NCI-H2107 treated with DMSO at 0.1 percent for 48 hours (cell line): ENCODE measurements at regions not wholly inside any gene's neighbourhood (a gene's known extent, or its start where the extent isn't known, plus 50 kb on each side); places are given as distances from the start of the nearest gene placed in this dataset.

Experiments
- DNase-seq: peaks from one replicate; lab custom pipeline; 2025; ENCODE audit not compliant: unreplicated experiment; lab: John Stamatoyannopoulos, UW

DNA sequence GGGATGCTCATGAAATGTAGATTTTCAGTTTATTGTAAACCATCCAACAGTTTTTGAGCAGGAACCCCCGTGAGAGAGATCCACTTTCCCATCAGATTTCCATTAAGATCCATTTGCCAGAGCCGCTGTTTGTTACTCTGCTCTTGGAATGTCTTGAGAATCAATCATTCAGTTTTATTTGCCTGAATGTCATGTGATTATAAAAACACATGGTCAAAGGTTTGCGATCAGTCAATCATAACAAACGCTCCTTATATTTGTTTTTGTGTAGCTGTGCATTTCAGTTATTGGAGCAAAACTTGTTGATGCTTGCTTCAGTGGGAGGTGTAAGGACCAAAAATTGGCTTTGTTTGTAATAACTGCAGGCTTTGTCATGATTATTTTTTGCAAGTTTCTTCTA, 155.8 kb upstream of the RHOBTB1 start:
- no peak for DNase-seq

DNA sequence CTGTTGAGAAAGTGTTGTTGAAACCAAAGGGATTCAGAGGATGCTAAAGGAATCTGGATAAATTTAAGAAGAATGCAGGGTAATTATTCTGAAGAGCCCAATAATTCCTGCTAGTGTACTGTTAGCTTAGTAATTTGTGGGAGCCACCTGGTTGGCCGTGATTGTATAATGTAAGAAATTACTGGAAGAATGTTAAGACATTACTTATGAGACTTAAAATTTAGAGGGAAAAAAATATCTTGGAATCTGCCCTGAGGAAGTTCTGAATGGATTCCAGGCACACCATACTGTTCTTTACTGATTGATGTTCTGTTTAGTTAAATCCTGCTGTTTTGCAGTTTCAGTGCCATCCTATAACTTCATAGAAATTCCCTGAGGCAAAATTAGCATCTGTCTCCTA, 155.0 kb upstream of the RHOBTB1 start:
- no peak for DNase-seq

DNA sequence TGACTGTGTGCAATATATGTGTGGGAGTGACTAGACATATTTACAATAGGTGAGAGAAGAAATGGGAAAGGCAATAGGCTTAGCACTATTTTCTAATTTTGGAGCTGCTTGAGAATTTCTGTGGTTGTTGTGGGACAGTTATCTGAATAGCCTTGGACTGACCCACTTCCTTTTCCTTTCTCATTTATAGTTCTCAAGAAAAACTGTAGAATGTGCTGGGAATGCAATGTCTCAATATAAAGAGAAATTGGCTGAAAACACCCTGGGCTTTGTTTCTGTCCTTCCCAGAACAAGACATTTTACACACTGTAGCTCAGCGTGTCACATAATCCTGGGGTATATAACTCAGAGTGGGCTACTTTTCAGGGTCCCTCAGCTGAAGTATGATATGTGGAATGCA, 153.0 kb upstream of the RHOBTB1 start:
- DNase-seq, result no peak

DNA sequence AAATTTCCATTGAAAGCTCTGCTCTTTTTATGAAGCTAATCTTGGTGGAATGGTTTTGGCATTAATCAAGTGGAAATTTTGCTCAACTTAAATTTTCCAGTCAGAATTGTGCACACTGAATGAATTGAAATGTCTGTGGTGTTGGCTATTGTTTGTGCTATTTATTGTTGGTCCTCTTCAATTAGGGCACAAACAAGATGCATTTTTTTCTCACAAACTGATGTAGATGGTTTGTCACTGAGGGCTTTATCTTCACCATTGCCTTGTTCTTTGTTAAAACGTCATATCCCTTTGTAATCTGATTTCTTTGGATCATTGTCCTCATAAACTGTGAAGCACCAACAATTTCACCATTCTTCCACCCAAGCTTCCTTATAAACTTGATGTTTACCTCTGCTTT, 152.1 kb upstream of the RHOBTB1 start:
- no peak for DNase-seq

DNA sequence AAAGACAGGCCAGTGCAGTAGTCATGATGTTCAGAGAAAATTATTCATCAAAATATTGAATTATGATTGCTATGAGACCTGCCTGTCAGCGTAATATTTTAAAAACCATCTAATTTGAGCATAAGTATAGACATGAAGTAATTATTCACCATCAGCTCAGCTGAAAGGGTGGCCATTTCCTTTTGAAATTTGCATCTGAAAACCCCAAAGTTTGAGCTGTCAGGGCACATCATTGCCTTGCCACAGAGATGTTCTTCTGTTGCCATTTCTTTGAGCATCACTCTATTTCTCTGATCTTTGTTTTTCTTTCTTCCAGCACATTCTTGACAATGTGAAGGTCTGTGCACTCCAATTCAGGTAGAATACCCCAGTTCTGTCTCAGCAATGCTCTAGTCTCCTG, 147.5 kb upstream of the RHOBTB1 start:
- no peak for DNase-seq

DNA sequence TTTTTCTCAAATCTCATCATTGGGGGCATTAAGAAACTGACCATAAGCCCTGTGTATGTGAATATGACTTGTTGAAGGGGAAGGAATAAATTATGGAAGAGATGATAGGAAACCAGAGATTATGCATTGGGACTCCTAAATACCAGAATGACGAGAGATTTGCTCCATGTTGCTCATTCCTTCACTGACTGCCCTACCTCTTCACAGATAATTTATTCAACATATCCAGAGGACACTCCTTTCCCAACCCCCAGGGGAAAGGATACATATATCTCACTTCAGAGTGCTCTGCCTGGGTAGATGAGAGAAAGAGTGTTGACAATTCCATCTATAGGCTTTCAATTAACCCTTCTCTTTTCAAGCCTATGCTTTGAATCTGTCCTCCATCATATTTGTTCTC, 145.3 kb upstream of the RHOBTB1 start:
- no peak for DNase-seq

DNA sequence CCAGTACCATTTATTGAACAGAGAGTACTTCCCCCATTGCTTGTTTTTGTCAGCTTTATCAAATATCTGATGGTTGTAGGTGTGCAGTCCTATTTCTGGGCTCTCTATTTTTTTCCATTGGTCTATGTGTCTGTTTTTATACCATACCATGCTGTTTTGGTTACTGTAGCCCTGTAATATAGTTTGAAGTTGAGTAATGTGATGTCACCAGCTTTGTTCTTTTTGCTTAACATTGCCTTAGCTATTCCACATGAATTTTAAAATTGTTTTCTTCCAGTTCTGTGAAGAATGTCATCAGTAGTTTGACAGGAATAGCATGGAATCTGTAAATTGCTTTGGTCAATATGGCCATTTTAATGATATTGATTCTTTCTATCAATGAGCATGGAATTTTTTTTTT, 140.5 kb upstream of the RHOBTB1 start:
- DNase-seq, result no peak

DNA sequence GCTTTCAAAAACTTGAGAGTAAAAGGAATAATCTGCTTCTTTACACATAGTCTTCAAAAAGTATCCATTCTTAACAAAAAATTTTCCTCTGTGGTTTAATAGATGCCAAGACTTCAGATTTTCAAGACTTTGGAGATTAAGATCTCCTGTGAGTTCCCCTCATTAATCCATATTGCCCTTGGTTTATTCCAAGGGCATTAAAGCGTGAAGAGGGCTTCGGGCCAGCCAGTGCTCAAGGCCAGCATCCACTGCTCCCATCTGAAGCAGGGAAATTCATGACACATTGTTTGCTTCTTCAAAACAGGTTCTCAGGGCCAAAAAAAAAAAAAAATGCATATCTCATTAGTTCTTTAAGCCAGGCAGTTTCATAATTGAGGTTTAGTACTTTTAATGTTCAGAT, 137.3 kb upstream of the RHOBTB1 start:
- DNase-seq, result no peak

DNA sequence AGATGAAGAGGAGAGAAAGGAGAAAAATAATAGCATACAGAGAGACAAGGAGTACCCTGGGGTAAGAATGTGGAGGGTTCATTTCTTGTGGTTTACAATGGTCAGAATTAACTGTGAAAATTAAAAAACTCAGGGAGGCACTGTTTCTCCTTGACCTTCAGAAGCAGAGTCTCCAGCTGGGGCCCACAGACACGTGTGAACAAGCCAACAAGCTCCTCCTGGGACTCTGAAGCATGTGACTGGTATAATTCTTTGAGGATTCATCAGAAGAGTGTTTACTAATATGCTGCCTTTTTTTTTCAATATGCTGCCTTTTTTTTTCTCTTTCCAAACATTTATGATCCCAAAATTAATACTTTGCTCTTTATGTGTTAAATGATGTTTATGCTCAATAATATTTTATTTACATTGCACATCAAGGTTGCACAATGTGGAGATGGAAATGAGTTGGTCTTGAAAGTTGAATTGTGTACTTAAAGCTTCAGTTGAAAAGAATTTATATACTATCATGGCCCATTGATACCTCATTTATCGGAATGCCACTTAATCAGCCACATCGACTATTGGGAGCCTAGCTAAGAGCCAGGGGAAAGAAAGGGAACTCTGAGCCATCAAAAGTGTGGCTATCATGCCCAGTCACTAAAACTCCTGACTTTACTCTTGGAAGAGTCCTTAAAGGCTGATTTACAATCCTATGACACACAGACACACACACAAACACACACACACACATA, 134.7 kb upstream of the RHOBTB1 start:
- DNase-seq, result no peak

DNA sequence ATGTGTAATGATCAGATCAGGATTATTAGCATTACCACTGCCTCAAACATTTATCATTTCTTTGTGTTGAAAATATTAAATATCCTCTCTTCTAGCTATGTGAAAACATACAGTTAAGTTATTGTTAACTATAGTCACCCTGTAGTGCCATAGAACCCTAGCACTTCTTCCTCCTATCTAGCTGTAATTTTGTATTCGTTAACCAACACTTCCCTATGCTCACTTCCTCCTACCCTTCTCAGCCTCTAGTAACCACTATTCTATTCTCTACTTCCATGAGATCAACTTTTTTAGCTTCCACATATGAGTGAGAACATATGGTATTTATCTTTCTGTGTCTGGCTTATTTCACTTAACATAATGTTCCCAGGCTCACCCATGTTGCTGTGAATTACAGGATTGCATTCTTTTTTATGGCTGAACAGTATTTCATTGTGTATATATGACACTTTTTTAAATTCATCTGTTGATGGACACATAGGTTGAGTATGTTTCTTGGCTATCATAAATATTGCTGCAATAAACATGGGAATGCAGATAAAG, 132.7 kb upstream of the RHOBTB1 start:
- DNase-seq, result no peak

DNA sequence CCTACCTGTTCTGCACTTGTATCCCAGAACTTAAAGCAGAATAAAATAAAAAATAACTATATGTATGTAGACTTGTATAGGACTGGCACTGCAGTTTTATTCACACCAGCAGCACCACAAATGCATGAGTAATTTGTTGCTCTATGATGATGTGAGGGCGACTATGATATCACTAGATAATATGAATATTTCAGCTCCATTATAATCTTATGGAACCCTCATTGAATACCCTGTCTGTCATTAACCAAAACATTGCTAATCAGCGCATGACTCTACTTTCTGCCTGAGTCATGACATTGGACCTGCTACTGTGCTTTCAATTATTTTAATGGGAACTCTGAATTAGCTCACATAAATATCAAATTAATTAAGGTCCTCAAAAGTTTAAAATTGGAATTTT, 129.4 kb upstream of the RHOBTB1 start:
- no peak for DNase-seq

DNA sequence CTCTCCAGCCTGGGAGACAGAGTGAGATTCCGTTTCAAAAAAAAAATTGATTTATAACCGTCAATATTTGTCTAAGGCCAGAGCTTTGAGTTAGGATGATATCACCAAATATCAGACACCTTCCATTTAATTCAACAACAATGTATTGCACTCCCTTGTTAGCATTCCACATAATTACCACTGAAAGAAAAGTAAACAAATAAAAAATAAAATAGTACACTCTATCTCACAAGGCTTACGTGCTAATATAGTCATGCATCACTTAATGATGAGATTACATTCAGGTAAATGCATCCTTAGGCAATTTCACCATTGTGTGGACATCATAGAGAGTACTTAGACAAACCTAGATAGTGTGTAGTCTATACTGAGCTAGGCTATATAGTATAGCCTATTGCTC, 127.6 kb upstream of the RHOBTB1 start:
- no peak for DNase-seq

DNA sequence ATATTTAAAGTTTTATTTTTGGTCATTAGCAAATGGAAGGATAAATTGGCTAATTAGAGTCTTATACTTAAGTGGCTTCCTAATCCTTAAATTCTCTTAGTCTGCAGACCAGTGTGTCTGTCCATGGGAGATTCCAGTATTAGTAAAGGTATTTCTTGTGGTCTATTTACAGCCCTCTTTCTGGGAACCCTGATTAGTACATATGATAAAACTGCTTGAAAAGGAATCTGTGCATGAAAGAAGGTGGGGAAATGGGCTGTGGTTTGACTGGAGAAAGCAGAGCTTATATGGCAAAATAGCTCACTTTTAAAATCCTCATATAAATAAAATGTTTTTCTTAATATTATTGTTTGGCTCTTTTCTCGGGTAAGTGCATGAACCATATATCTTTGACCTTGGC, 124.5 kb upstream of the RHOBTB1 start:
- DNase-seq, result no peak

DNA sequence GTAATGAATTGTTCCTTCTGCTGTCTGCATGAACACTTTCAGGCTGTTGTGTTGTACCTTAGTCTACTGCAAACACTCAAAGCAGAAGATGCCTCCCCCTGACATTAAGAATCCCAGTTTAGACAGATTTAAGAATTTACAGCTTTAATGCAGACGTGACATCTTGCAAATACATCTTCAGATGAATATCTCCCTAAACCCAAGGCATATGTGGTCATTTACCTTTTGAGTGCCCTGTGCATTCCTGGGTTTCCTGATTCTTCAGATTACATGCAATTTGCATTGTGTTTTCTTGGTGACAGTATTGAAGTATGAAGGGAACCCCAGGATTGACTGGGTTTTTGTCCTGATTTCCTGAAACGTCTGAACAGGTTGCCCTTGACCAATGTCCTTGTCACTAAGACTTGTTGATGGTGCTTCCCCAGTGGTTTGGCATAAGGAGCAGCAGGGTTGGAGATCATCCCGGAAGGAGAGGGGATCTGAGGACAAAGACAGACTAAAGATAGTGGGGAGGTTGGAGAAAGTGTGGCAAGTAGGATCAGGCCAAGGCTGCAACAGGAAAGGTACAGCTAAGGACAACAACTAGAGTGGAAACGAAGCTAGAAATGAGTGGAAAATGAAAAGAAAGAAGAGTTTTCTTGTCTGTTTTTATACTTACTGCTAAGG, 123.8 kb upstream of the RHOBTB1 start:
- DNase-seq, result no peak

DNA sequence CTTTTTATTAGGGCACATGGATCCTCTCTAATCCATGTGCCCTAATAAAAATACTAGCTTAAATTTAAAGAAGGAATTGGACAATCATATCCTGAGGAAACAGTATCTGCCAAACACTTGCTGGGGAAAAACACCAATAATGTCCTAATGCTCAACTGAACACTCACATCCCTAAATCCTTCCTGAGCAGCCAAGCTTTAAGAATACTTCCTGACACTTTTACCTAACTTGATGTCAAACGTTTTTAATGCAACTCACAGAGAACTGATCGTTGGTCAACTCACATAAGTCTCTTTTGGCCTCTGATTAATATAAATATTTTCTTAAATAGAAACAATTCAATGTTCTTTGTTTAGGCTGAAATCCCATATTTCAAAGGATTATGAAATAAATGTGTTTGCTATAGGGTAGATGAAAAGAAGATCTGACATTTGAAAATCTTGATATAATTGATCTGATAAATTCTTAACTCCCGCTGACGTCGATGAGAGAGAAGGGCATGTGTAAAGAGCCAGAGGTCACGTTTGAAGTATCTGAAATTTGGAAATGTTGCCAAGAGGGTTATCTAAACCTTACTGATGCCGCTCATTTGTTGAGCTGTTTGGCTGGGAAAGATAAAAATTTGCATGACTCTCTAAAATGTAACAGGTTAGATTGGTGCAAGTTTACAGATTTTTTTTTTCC, 122.8 kb upstream of the RHOBTB1 start:
- DNase-seq, result no peak

DNA sequence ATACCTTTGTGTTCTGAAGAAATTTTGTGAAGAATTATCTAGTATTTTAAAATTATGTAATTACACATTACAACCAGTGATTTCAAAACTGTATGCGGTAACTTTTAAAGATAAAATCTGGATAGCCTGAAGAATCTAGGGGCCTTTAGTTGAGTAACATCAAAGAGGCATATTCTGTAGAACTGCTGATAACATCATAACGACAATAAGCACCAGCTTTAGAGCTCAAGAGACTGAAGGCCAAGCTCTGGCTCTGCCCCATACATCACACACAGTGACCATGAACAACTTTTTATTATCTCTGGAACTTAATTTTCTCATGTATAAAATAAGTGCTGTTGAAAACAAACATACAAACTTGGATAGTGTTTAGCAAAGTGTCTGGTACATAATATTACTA, 121.1 kb upstream of the RHOBTB1 start:
- DNase-seq, result no peak

DNA sequence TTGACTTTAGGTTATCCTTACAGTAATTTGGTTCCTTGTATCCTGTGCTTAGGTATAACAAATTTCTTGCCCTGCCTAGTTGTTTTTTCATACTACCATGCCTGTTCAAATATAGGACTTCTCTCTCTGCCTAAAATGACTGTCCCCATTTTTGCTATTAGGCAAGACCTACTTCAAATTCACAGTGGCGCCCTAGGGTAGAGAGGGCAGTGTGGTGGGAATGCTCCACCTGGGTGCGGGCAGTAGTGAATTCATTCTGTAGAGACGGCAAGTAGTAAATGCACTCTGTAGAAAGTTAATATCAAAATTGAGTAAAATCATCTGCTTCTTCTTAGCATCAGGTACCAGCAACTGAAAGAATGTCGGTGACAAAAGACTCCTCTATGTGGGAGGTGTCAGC, 120.4 kb upstream of the RHOBTB1 start:
- DNase-seq, result no peak

DNA sequence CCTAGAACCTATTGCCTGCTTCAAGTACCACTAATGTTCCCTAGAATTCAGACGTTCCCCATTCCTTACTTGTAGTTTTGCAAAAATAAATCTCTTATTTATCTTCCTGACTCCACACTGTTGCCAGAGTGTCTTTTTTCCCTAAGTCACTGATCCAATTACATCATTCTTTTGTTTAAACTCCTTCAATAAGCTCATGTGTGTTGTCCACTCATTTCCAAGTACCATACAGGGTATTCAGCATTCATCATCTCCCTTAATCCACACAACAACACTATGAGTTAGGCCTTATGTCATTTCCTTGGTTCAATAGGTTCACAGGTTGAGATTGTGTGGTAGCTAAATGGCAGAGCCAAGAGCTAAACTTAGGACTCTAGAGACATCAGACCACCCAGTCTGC, 119.9 kb upstream of the RHOBTB1 start:
- DNase-seq, result no peak

DNA sequence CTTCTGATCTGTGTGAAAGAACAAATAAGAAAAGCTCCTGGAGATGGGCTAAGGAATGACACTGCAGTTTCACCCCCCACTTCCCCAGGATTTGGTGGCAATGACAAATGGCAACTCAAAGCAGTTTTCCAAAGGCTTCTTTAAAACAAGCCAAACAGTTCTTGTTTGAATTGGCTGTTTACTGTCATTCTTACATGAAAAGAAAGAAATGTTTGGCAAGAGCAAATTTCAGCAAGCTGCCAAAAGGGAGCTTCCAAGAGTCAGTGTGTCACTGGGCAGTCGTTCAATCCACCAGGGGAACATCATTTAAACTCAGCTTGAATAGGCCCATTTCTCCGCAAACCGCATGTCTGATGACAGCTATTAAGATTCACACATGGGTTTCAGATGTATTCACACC, 119.0 kb upstream of the RHOBTB1 start:
- DNase-seq, result no peak

DNA sequence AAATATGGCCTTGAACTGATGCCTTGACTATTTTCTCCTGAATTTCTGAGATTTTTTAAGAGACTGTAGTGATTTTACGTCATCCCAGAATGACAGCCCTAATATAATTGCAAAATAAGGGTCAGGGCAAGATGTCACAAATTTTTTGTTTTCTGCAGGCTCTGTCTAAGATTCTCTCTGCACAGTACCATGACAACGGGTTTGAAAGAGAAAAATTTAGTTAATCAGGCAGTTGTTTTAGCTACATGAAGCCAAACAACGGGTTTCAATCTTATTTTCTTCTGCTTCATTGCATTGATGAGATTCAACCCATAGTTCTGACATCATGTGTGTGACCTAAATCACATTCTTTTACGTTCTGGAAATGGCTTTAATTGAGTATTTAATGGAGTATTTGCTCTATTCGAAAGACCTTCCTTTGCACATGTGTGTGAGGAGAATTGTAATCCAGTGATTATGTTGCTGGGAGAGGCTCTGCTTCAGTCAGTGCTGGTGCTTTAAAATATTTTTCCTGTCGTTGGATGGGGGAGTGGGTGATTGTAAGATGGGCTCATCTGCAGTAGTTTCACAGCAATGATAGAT, 118.0 kb upstream of the RHOBTB1 start:
- DNase-seq, result no peak

DNA sequence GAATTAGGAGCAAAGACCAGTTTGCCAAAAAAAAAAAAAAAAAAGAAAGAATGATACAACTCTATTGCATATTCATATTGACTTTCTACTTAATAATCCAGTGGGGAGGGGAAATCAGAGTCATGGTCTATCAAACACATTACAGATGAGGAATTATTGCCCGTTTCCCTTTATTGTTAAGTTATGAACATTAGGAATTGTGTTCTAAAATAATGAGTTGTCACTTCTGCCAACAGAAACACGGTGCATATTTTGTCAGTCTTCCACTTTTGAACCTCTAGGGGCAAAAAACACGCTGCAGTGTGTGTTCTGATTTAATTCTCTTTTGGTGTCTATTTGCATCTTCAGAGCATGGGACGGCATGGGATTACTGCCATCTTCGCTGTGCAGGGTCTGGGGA, 115.7 kb upstream of the RHOBTB1 start:
- no peak for DNase-seq
